ENCODE measurements at regions not wholly inside any gene's neighbourhood (a gene's known extent, or its start where the extent isn't known, plus 50 kb on each side); places are given as distances from the start of the nearest gene placed in this dataset.

DNA sequence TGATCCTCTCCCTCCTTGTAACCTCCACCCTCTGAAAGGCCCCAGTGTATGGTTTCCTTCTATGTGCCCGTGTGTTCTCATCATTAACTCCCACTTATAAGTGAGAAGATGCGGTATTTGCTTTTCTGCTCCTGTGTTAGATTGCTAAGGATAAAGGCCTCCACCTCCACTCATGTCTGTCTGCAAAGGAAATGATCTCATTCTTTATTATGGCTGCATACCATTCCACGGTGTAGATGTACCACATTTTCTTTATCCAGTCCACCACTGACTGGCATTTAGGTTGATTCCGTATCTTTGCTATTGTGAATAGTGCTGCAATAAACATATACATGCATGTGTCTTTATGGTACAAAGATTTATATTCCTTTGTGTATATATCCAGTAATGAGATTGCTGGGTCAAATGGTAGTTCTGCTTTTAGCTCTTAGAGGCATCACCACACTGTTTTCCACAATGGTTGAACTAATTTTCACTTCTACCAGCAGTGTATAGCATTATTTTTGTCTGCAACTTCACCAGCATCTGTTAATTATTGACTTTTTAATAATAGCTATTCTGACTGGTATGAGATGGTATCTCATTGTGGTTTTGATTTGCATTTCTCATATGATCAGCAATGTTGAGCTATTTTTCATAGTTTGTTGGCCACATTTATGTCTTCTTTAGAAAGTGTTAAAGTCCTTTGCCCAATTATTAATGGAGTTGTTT lies 1030.9 kb downstream of the FSTL5 start:
- DNase-seq, result no peak

- no peak for DNase-seq
Observed at GRCh38 chr4:161121451-161121850, 1042.3 kb downstream of the FSTL5 start.

DNA sequence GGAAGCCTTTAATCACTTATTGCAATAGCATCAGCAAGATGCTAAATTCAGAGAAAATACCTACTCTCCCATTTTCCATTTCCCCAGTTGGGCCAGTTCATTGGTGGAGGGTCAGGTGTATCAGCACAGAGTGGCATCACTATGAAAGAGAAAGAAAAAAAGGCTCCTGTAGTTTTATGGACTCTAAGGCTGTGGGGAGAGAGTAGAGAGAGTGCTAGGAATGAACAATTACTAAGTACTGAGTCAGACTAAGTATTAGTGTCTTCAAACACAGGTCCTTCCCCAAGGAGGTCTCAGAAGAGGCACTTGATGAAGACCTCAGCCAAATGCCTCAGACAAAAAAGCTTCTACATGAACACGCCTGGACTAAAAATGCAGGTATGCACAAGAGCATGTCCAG lies 1061.9 kb downstream of the FSTL5 start:
- no peak for DNase-seq

DNA sequence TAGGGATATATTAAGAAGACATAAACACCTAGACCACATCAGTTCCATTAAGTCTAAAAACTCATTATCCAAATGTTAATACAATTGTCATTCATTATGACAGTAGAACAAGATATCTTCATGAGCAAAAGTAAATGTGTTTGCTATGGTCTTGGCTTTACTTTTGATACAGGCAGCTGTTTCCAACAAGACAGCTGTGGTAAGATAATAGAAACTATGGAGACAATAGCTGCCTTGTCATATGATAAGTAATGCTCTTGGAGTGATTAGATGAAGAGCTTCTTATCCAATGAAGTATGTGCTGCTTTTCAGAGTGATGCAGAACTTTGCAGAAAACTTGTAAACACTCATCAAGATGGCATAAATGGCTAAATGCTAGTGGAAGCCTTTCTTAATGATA lies 1066.0 kb downstream of the FSTL5 start:
- no peak for DNase-seq

DNA sequence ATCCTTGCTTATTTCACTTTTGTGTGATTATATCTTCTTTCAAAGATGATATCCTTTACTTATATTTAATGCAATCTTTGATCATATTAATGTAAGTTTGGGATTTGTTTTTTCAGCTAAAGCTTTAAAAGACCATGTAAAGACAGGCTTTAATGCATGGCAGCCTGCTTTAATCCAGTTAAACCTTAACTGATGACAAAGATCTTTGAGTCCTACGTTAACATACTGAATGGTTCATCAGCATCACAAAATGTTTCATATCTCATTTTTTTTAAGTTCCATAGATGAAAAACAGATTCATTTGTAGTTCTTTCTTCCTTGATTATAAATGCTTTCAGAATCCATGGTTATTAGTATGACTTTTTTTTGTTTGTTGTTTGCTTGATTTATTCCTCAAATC lies 1102.8 kb downstream of the FSTL5 start:
- no peak for DNase-seq

Data from amygdala (tissue), 56 donors.